ENCODE measurements at regions not wholly inside any gene's neighbourhood (a gene's known extent, or its start where the extent isn't known, plus 50 kb on each side); places are given as distances from the start of the nearest gene placed in this dataset.

- TF ChIP-seq CTCF (conservative IDR thresholded peaks at IDR 0.05) (no peak), ZFX (IDR thresholded peaks at IDR 0.05) (no peak)
These were observed 782.3 kb upstream of the GHITM start for GRCh38 chr10:83357004-83357403.

Measured in C4-2B (cell line).